Gastroesophageal sphincter (tissue), 4 donors: ENCODE measurements at regions not wholly inside any gene's neighbourhood (a gene's known extent, or its start where the extent isn't known, plus 50 kb on each side); places are given as distances from the start of the nearest gene placed in this dataset.

Experiments
- ATAC-seq: fragments of 150-250 bp; one replicate; pipeline ENCODE4 v1.9.1; 2016; ENCODE audit warnings: mild to moderate bottlenecking, moderate library complexity
- H3K27ac ChIP-seq, 4 donors: fragments of 200-600 bp; sonication (generic) in 3 of 4; 1 replicate in 3 of 4; 2 replicates in 1 of 4; pipeline ENCODE4 v1.5.1; 2016 to 2019
- H3K27me3 ChIP-seq: fragments of 200-600 bp; sonication (generic); one replicate; pipeline ENCODE4 v1.5.1; 2019
- H3K36me3 ChIP-seq, 2 donors: fragments of 200-600 bp; sonication (generic); one replicate each; pipeline ENCODE4 v1.5.1; 2019; ENCODE audit warnings: control low read depth in 1 of 2
- H3K4me1 ChIP-seq, 3 donors: fragments of 200-600 bp; sonication (generic); 1 replicate in 2 of 3; 2 replicates in 1 of 3; pipeline ENCODE4 v1.5.1; 2016 to 2019; ENCODE audit warnings: control low read depth in 2 of 3
- H3K4me3 ChIP-seq, 2 donors: fragments of 200-600 bp; sonication (generic); one replicate each; pipeline ENCODE4 v1.5.1; 2019; ENCODE audit warnings: mild to moderate bottlenecking in 1 of 2, moderate library complexity in 1 of 2
- H3K9me3 ChIP-seq, 3 donors: fragments of 200-600 bp; sonication (generic); one replicate each; pipeline ENCODE4 v1.5.1; 2017 to 2019; ENCODE audit warnings: control low read depth in 2 of 3
- EP300 ChIP-seq: sonication (generic); formaldehyde crosslinking; IDR thresholded peaks from one replicate; pipeline ENCODE4 v1.6.1; 2017; ENCODE audit warnings: antibody characterized with exemption, mild to moderate bottlenecking
- POLR2A ChIP-seq, 2 donors: fragments of 450-650 bp; IDR thresholded peaks; one replicate each; pipeline ENCODE4 v1.6.1; 2017; ENCODE audit warnings: antibody characterized with exemption in 2 of 2, mild to moderate bottlenecking in 2 of 2, moderate library complexity in 1 of 2
- POLR2AphosphoS5 ChIP-seq: sonication (generic); formaldehyde crosslinking; IDR thresholded peaks from one replicate; pipeline ENCODE4 v1.6.1; 2017; ENCODE audit warnings: antibody characterized with exemption
- WGBS, 2 donors: methylation state at CpG; one replicate each; pipeline ENCODE4 v1.1.5; 2018; ENCODE audit warnings: low coverage in 1 of 2; 5-methylcytosine and 5-hydroxymethylcytosine counted together
- TF ChIP-seq, protein P1 (sequence below), 4 experiments: fragments of 200-600 bp in 2 of 4; fragments of 450-650 bp in 2 of 4; sonication (generic) in 1 of 4; IDR thresholded peaks; one replicate each; pipeline ENCODE4 v1.5.1; 2017 to 2019; ENCODE audit warnings: antibody characterized with exemption in 4 of 4, mild to moderate bottlenecking in 2 of 4, moderate library complexity in 2 of 4

DNA sequence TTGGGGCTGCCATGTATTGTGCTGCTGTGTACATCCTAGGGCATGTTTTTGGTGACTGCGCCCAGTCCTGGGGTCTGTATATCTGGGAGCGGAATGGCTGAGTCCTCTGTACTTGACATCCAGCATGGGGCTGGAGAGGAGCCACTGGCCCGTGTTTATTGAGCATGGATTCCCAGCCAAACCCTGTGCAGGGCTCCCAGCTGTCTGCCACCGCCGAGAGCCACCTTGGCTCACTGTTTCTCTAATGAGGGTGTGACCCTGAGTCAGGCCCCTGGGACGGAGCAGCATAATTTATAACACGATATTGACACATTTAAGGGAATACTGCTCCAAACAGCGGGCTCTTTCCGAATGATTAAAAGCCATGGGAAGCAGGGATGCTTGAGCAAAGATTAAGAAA, 211.5 kb upstream of the PWP1 start:
- ATAC-seq, result no peak

DNA sequence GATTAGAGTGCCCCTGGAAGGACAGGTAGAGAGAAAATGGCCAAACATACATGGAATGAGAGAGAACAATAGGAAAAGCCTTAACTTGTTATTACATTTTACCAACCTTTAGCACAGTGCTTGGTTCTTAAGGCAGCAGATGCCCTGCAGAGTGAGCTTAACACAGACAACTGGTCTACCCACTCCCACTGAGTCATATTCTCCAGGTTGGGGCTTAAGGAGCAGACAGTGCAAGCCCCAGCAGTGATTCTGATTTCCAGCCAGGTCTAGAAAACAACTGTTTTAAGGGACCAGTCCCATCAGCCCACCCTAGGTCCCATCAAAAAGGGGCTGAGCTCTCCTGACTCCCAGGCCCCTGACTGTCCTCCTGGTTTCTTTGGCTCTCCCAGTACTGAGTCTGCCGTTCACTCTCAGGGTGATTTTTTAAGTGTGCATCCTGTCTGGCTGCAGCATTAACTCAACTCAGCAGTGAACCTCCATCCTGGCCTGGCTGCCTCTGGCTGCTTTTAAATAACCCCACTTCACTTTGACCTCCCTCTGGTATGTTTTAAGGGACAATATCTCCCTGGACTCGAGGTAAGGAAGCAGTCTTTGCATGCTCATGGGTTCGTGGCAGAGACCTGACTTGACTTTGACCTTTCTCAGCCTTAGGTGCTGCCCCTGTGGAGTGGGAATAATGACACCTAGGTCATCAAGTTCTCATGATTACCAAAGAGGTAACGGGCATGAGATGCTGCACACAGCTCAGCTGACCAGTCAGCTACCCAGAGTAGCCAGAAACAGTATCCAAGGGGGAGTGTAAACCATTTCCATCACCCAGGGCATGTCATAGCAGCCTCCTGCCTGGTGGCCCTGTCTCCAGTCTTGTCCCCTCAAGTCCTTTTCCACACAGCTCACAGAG, 210.7 kb upstream of the PWP1 start:
- ATAC-seq, result no peak
- TF ChIP-seq POLR2AphosphoS5 (no peak), POLR2A (IDR thresholded peaks at IDR 0.05) (no peak), EP300 (no peak)
- TF ChIP-seq, protein P1, sequence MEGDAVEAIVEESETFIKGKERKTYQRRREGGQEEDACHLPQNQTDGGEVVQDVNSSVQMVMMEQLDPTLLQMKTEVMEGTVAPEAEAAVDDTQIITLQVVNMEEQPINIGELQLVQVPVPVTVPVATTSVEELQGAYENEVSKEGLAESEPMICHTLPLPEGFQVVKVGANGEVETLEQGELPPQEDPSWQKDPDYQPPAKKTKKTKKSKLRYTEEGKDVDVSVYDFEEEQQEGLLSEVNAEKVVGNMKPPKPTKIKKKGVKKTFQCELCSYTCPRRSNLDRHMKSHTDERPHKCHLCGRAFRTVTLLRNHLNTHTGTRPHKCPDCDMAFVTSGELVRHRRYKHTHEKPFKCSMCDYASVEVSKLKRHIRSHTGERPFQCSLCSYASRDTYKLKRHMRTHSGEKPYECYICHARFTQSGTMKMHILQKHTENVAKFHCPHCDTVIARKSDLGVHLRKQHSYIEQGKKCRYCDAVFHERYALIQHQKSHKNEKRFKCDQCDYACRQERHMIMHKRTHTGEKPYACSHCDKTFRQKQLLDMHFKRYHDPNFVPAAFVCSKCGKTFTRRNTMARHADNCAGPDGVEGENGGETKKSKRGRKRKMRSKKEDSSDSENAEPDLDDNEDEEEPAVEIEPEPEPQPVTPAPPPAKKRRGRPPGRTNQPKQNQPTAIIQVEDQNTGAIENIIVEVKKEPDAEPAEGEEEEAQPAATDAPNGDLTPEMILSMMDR (IDR thresholded peaks at IDR 0.05), result no peak
- Histone ChIP-seq H3K4me3 (no peak overlapping the region), H3K4me1 (no peaks in the 10 kb centered on the region), H3K27ac (no peak overlapping the region), H3K36me3 (no peaks in the 10 kb centered on the region), H3K9me3 (no peaks in the 10 kb centered on the region), H3K27me3 (peaks cover 7% of the 10 kb centered on the region)
- WGBS, 2 donors, result 43 to 54% methylated on average over 1 to 3 of the region's 4 CpGs

More for the DNA sequence above, 211.5 kb upstream of the PWP1 start:
- H3K4me1 ChIP-seq, result no peaks in the 10 kb centered on the region
- WGBS, 2 donors, result 80 to 100% methylated on average over 1 of the region's 9 CpGs
- H3K9me3 ChIP-seq, result no peaks in the 10 kb centered on the region
- no peak overlapping the region for H3K27ac ChIP-seq
- peaks cover 6% of the 10 kb centered on the region for H3K27me3 ChIP-seq
- no peak overlapping the region for H3K4me3 ChIP-seq
- no peaks in the 10 kb centered on the region for H3K36me3 ChIP-seq
- TF ChIP-seq, protein P1 (IDR thresholded peaks at IDR 0.05), result no peak
- TF ChIP-seq POLR2A (IDR thresholded peaks at IDR 0.05) (no peak), EP300 (no peak), POLR2AphosphoS5 (no peak)

DNA sequence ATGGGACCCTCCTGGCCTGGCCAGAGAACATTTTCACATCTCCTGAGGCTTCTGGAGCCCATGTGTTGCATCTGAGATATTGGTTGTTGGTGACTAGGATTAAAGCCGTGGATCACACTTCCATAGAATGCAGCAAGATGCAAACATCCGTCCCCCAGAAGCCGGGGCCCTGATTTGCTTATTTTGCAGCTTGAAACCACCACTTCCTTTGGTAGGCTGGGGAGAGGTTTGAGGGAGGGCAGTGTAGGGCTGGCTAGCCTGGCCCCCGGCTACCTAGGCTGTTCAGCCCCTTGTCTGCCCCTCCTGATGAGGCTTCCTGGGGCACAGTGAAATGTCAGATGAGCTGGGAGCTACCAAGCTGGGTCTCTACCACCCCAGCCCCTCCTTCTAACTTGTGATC, 209.7 kb upstream of the PWP1 start:
- H3K9me3 ChIP-seq, result no peaks in the 10 kb centered on the region
- H3K4me1 ChIP-seq, result no peaks in the 10 kb centered on the region
- no peak for ATAC-seq
- no peak overlapping the region for H3K4me3 ChIP-seq
- 73 to 80% methylated on average over 1 to 2 of the region's 4 CpGs for WGBS, 2 donors
- no peak for TF ChIP-seq POLR2AphosphoS5
- no peak for TF ChIP-seq EP300
- TF ChIP-seq, protein P1 (IDR thresholded peaks at IDR 0.05), result no peak
- no peak for TF ChIP-seq POLR2A (IDR thresholded peaks at IDR 0.05)
- H3K27me3 ChIP-seq, result peaks cover 7% of the 10 kb centered on the region
- no peaks in the 10 kb centered on the region for H3K36me3 ChIP-seq
- no peak overlapping the region for H3K27ac ChIP-seq

DNA sequence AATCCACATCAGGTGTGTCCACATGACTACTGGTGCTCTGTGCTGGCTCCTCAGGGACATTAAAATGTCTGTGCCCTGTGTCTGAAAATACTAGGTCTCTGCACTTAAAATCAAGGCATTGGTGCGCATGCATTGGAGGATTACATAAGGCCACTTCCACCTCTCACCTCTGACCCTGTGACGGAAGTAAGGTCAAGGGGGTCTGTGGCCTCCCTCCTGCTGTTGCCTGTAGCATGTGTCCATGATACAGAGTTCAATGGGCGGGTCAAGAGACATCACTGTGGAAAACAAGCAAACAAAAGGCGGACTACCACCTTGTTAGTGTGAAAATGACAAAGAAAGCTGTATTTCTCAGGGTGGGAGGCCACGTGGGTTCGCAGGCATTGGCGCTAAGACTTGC, 208.6 kb upstream of the PWP1 start:
- no peaks in the 10 kb centered on the region for H3K4me1 ChIP-seq
- TF ChIP-seq POLR2A (IDR thresholded peaks at IDR 0.05) (no peak), EP300 (no peak), POLR2AphosphoS5 (no peak)
- TF ChIP-seq, protein P1 (IDR thresholded peaks at IDR 0.05), result no peak
- H3K27me3 ChIP-seq, result peaks cover 8% of the 10 kb centered on the region
- ATAC-seq, result no peak
- no peak overlapping the region for H3K27ac ChIP-seq
- no peak overlapping the region for H3K4me3 ChIP-seq
- WGBS, 2 donors, result 83 to 95% methylated on average over 5 to 6 of the region's 7 CpGs
- H3K9me3 ChIP-seq, result no peaks in the 10 kb centered on the region
- no peaks in the 10 kb centered on the region for H3K36me3 ChIP-seq
